Ovary (tissue), 7 donors: ENCODE measurements at regions not wholly inside any gene's neighbourhood (a gene's known extent, or its start where the extent isn't known, plus 50 kb on each side); places are given as distances from the start of the nearest gene placed in this dataset.

Experiments
- DNase-seq, 5 donors: peaks; one replicate each; pipeline ENCODE4 v3.0.0-alpha.2; 2019 to 2020
- H3K27ac ChIP-seq, 2 donors: fragments of 200-600 bp; one replicate each; pipeline versions ENCODE4 v1.5.1 to v1.8.0; 2019 to 2022
- H3K27me3 ChIP-seq: fragments of 200-600 bp; one replicate; pipeline ENCODE4 v1.8.0; 2022
- H3K36me3 ChIP-seq: fragments of 200-600 bp; sonication (generic); one replicate; pipeline ENCODE4 v1.5.1; 2019
- H3K4me1 ChIP-seq: one replicate; pipeline ENCODE4 v1.8.1; 2013; ENCODE audit warnings: mild to moderate bottlenecking, moderate library complexity; ENCODE audit not compliant: insufficient read depth
- H3K4me3 ChIP-seq: fragments of 200-600 bp; sonication (generic); one replicate; pipeline ENCODE4 v1.5.1; 2017
- H3K9me3 ChIP-seq, 2 donors: fragments of 200-600 bp in 1 of 2; sonication (generic) in 1 of 2; one replicate each; pipeline versions ENCODE4 v1.5.1 to v1.8.1; 2013 to 2019; ENCODE audit warnings: mild to moderate bottlenecking in 1 of 2, moderate library complexity in 1 of 2
- CTCF ChIP-seq, 3 donors: fragments of 450-650 bp in 2 of 3; fragments of 200-600 bp in 1 of 3; IDR thresholded peaks; one replicate each; pipeline versions ENCODE4 v1.5.1 to v1.8.0; 2016 to 2022; ENCODE audit warnings: antibody characterized with exemption in 3 of 3, mild to moderate bottlenecking in 1 of 3
- EP300 ChIP-seq: sonication (generic); formaldehyde crosslinking; IDR thresholded peaks from one replicate; pipeline ENCODE4 v1.6.1; 2017; ENCODE audit warnings: antibody characterized with exemption
- POLR2A ChIP-seq: fragments of 450-650 bp; IDR thresholded peaks from one replicate; pipeline ENCODE4 v1.6.1; 2017; ENCODE audit warnings: antibody characterized with exemption, mild to moderate bottlenecking, moderate library complexity
- WGBS, 3 donors: extraction: QIAGEN DNeasy Blood & Tissue Kit in 1 of 3; methylation state at CpG; one replicate each; pipeline versions ENCODE4 v1.1.5 to v1.1.7; 2013 to 2017; 5-methylcytosine and 5-hydroxymethylcytosine counted together
- intact Hi-C, 4 donors: fragments of 100-400 bp; cut with DNase I; formaldehyde crosslinking; loops; one replicate each; pipeline versions ENCODE4 v1.11.0 to v1.15.1; 2022 to 2023
- donor health status: DM: no; HTN: no; CAD: no; lungs with moderate emphysema.
- donor health status: DM: no; HTN: no; CAD: no.
- donor health status: Bipolar disorder and iron deficiency.
- donor health status: DM: no; HTN: no; CAD: no.
- donor health status: DM: yes; HTN: yes; CAD: no.

- no peaks in the 10 kb centered on the region for H3K27me3 ChIP-seq
- no peaks in the 10 kb centered on the region for H3K4me1 ChIP-seq
- no peak overlapping the region for H3K27ac ChIP-seq
- no peak for TF ChIP-seq EP300
- TF ChIP-seq CTCF (IDR thresholded peaks at IDR 0.05): no peak
- no peak for TF ChIP-seq POLR2A
- H3K4me3 ChIP-seq: no peak overlapping the region
- no peaks in the 10 kb centered on the region for H3K9me3 ChIP-seq
- intact Hi-C loops: no loop called here
- DNase-seq: no peak
- no peaks in the 10 kb centered on the region for H3K36me3 ChIP-seq
Observed at GRCh38 chr17:34798581-34798980, 162.7 kb downstream of the CCT6B start.

GRCh38 chr17:34797720-34798119 lies 163.5 kb downstream of the CCT6B start:
- no peak for DNase-seq
- TF ChIP-seq CTCF (IDR thresholded peaks at IDR 0.05) (no peak), POLR2A (no peak), EP300 (no peak)
- Histone ChIP-seq H3K4me3 (no peak overlapping the region), H3K36me3 (no peaks in the 10 kb centered on the region), H3K27ac (no peak overlapping the region), H3K4me1 (no peaks in the 10 kb centered on the region), H3K27me3 (no peaks in the 10 kb centered on the region), H3K9me3 (no peaks in the 10 kb centered on the region)
- intact Hi-C loops: no loop called here
- WGBS, 3 donors: 3 to 5% (median 4%) methylated on average over 10 of the region's 10 CpGs

- Histone ChIP-seq H3K4me1 (no peaks in the 10 kb centered on the region), H3K27ac (no peak overlapping the region), H3K4me3 (no peak overlapping the region), H3K9me3 (no peaks in the 10 kb centered on the region), H3K27me3 (no peaks in the 10 kb centered on the region), H3K36me3 (no peaks in the 10 kb centered on the region)
- DNase-seq: no peak
- intact Hi-C loops: no loop called here
- TF ChIP-seq EP300 (no peak), CTCF (IDR thresholded peaks at IDR 0.05) (no peak)
- 24 to 42% (median 32%) methylated on average over 9 of the region's 9 CpGs for WGBS, 3 donors
Observed at GRCh38 chr17:34793231-34793908, 167.9 kb downstream of the CCT6B start.

GRCh38 chr17:34788696-34789095 lies 172.6 kb downstream of the CCT6B start:
- H3K9me3 ChIP-seq: no peaks in the 10 kb centered on the region
- no peak overlapping the region for H3K4me3 ChIP-seq
- 82 to 90% (median 85%) methylated on average over 6 of the region's 6 CpGs for WGBS, 3 donors
- no peak for TF ChIP-seq CTCF (IDR thresholded peaks at IDR 0.05)
- no peak for TF ChIP-seq POLR2A
- TF ChIP-seq EP300: no peak
- no peaks in the 10 kb centered on the region for H3K4me1 ChIP-seq
- no peaks in the 10 kb centered on the region for H3K27me3 ChIP-seq
- no peak overlapping the region for H3K27ac ChIP-seq
- no peaks in the 10 kb centered on the region for H3K36me3 ChIP-seq
- no peak for DNase-seq
- intact Hi-C loops: no loop called here
